Embryonic facial prominence (tissue), 1 donor: ENCODE measurements at regions not wholly inside any gene's neighbourhood (a gene's known extent, or its start where the extent isn't known, plus 50 kb on each side); places are given as distances from the start of the nearest gene placed in this dataset.

Experiments
- DNase-seq: peaks from one replicate; pipeline ENCODE4 v3.0.0-alpha.2; 2016; ENCODE audit errors: extremely low spot score

GRCh38 chr1:14495381-14495780 lies 103.1 kb upstream of the KAZN start:
- DNase-seq = no peak

GRCh38 chr1:14495996-14496395 lies 102.5 kb upstream of the KAZN start:
- no peak for DNase-seq

GRCh38 chr1:14498839-14499238 lies 99.6 kb upstream of the KAZN start:
- DNase-seq = no peak

GRCh38 chr1:14499312-14500040 lies 99.0 kb upstream of the KAZN start:
- DNase-seq = no peak

GRCh38 chr1:14500041-14500440 lies 98.4 kb upstream of the KAZN start:
- no peak for DNase-seq

- no peak for DNase-seq
These were observed 97.6 kb upstream of the KAZN start for GRCh38 chr1:14500912-14501311.

- DNase-seq = no peak
These were observed 94.0 kb upstream of the KAZN start for GRCh38 chr1:14504517-14504916.

GRCh38 chr1:14506471-14507255 lies 91.8 kb upstream of the KAZN start:
- no peak for DNase-seq

GRCh38 chr1:14507262-14507661 lies 91.2 kb upstream of the KAZN start:
- DNase-seq = peak; percentile 46

GRCh38 chr1:14508613-14509012 lies 89.9 kb upstream of the KAZN start:
- DNase-seq = no peak

- DNase-seq = no peak
These were observed 87.3 kb upstream of the KAZN start for GRCh38 chr1:14511166-14511680.

- no peak for DNase-seq
These were observed 86.5 kb upstream of the KAZN start for GRCh38 chr1:14511796-14512585.

- no peak for DNase-seq
These were observed 85.4 kb upstream of the KAZN start for GRCh38 chr1:14513111-14513510.

- no peak for DNase-seq
These were observed 83.7 kb upstream of the KAZN start for GRCh38 chr1:14514739-14515138.

- no peak for DNase-seq
These were observed 81.3 kb upstream of the KAZN start for GRCh38 chr1:14516974-14517840.

- no peak for DNase-seq
These were observed 80.7 kb upstream of the KAZN start for GRCh38 chr1:14517841-14518180.

GRCh38 chr1:14519976-14520375 lies 78.5 kb upstream of the KAZN start:
- DNase-seq = no peak

GRCh38 chr1:14520514-14521163 lies 77.8 kb upstream of the KAZN start:
- no peak for DNase-seq

GRCh38 chr1:14521622-14522021 lies 76.9 kb upstream of the KAZN start:
- DNase-seq = no peak

- no peak for DNase-seq
These were observed 76.2 kb upstream of the KAZN start for GRCh38 chr1:14522077-14522925.
